IMR-90 (cell line): ENCODE measurements at regions not wholly inside any gene's neighbourhood (a gene's known extent, or its start where the extent isn't known, plus 50 kb on each side); places are given as distances from the start of the nearest gene placed in this dataset.

Experiments used
- ATAC-seq: fragments of 200-7000 bp; cut with Tn5 transposase; 2 replicates; pipeline ENCODE4 v1.9.1; 2020; ENCODE audit warnings: low read depth, mild to moderate bottlenecking, moderate library complexity
- BruUV-seq: library from RNA; stranded (reverse); fragments of 400-500 nt; replicated peaks from 2 replicates; lab custom pipeline; 2021; lab: Mats Ljungman, UMichigan
- CTCF ChIA-PET: fragments of 300-600 bp; formaldehyde crosslinking; extraction: SDS; loops from one replicate; lab custom pipeline; 2021; ENCODE audit warnings: antibody characterized with exemption; lab: Yijun Ruan, JAX
- POLR2A ChIA-PET: fragments of 300-600 bp; sonication (Branson Sonifier 250); formaldehyde crosslinking; loops from one replicate; lab custom pipeline; 2022; ENCODE audit warnings: antibody characterized with exemption; ENCODE audit not compliant: unreplicated experiment; lab: Charles Lee
- DNase-seq: peaks from one replicate; pipeline ENCODE4 v3.0.0; 2013
- H2AFZ ChIP-seq: replicated peaks from 2 replicates; pipeline ENCODE3; 2013; ENCODE audit warnings: low read length, mild to moderate bottlenecking; ENCODE audit not compliant: poor library complexity
- H2AK5ac ChIP-seq: 2 replicates; pipeline ENCODE4 v1.6.1; 2013; ENCODE audit warnings: low read depth, low read length, inconsistent platforms
- H2AK9ac ChIP-seq: replicated peaks from 2 replicates; pipeline ENCODE3; 2013; ENCODE audit warnings: mild to moderate bottlenecking, low read depth, low read length, moderate library complexity; ENCODE audit not compliant: poor library complexity
- H2BK120ac ChIP-seq: 2 replicates; pipeline ENCODE4 v1.6.1; 2013; ENCODE audit warnings: low read depth, low read length, inconsistent platforms
- H2BK15ac ChIP-seq: 3 replicates; pipeline ENCODE4 v1.6.1; 2013; ENCODE audit warnings: low read depth, low read length, inconsistent platforms
- H2BK20ac ChIP-seq: 2 replicates; pipeline ENCODE4 v1.6.1; 2013; ENCODE audit warnings: low read depth, mild to moderate bottlenecking, inconsistent platforms, low read length, moderate library complexity
- H2BK5ac ChIP-seq: 2 replicates; pipeline ENCODE4 v1.6.1; 2013; ENCODE audit warnings: mild to moderate bottlenecking, low read depth, low read length, inconsistent platforms; ENCODE audit not compliant: poor library complexity, severe bottlenecking
- H3K14ac ChIP-seq: replicated peaks from 2 replicates; pipeline ENCODE4 v1.6.1; 2013; ENCODE audit warnings: low read depth, low read length, inconsistent platforms
- H3K18ac ChIP-seq: 2 replicates; pipeline ENCODE4 v1.6.1; 2013; ENCODE audit warnings: low read depth, low read length, control low read depth
- H3K23ac ChIP-seq: 2 replicates; pipeline ENCODE4 v1.6.1; 2013; ENCODE audit warnings: low read depth, low read length, inconsistent platforms
- H3K27ac ChIP-seq: 2 replicates; pipeline ENCODE4 v1.5.1; 2013; ENCODE audit warnings: mild to moderate bottlenecking, control low read depth, low read length; ENCODE audit not compliant: insufficient read depth
- H3K27me3 ChIP-seq: 2 replicates; pipeline ENCODE4 v1.6.1; 2013; ENCODE audit warnings: low read length; ENCODE audit not compliant: control insufficient read depth, insufficient read depth
- H3K36me3 ChIP-seq: 2 replicates; pipeline ENCODE4 v1.6.1; 2013; ENCODE audit warnings: low read length, mixed read lengths; ENCODE audit not compliant: control insufficient read depth, insufficient read depth
- H3K4ac ChIP-seq: 2 replicates; pipeline ENCODE4 v1.6.1; 2013; ENCODE audit warnings: low read depth, low read length, inconsistent platforms
- H3K4me1 ChIP-seq: 2 replicates; pipeline ENCODE4 v1.6.1; 2013; ENCODE audit warnings: low read length, mixed read lengths; ENCODE audit not compliant: control insufficient read depth, insufficient read depth
- H3K4me2 ChIP-seq: 2 replicates; pipeline ENCODE4 v1.6.1; 2013; ENCODE audit warnings: low read depth, mild to moderate bottlenecking, control low read depth, low read length, moderate library complexity
- H3K4me3 ChIP-seq: 2 replicates; pipeline ENCODE4 v1.5.1; 2013; ENCODE audit warnings: low read depth, mild to moderate bottlenecking, control low read depth, low read length, moderate library complexity; ENCODE audit not compliant: insufficient read depth
- H3K56ac ChIP-seq: 2 replicates; pipeline ENCODE4 v1.6.1; 2013; ENCODE audit warnings: low read length, inconsistent platforms; ENCODE audit not compliant: insufficient read depth; ENCODE audit errors: extremely low read depth
- H3K79me1 ChIP-seq, 2 experiments: 2 replicates each; pipeline ENCODE4 v1.6.1; 2013; ENCODE audit warnings: low read length in 2 of 2, inconsistent platforms in 1 of 2, low read depth in 1 of 2
- H3K9ac ChIP-seq: 2 replicates; pipeline ENCODE4 v1.6.1; 2013; ENCODE audit warnings: low read depth, low read length, control low read depth
- H3K9me1 ChIP-seq: 2 replicates; pipeline ENCODE4 v1.6.1; 2013; ENCODE audit warnings: low read length, inconsistent platforms; ENCODE audit not compliant: insufficient read depth
- H3K9me3 ChIP-seq: 2 replicates; pipeline ENCODE4 v1.6.1; 2013; ENCODE audit warnings: low read length; ENCODE audit not compliant: control insufficient read depth, insufficient read depth
- H4K20me1 ChIP-seq: 2 replicates; pipeline ENCODE4 v1.6.1; 2013; ENCODE audit warnings: low read length, inconsistent platforms; ENCODE audit not compliant: insufficient read depth
- H4K5ac ChIP-seq: 2 replicates; pipeline ENCODE4 v1.6.1; 2013; ENCODE audit warnings: mild to moderate bottlenecking, low read depth, low read length, control low read depth
- H4K8ac ChIP-seq, 2 experiments: 2 replicates each; pipeline ENCODE4 v1.6.1; 2013; ENCODE audit warnings: low read depth in 2 of 2, low read length in 2 of 2, control low read depth in 1 of 2, inconsistent platforms in 1 of 2
- H4K91ac ChIP-seq: 2 replicates; pipeline ENCODE4 v1.6.1; 2013; ENCODE audit warnings: low read depth, low read length, inconsistent platforms; ENCODE audit not compliant: insufficient read depth
- BHLHE40 ChIP-seq: fragments of 150-350 bp; IDR thresholded peaks from 2 replicates; pipeline ENCODE4 v1.6.1; 2016; ENCODE audit warnings: mild to moderate bottlenecking, low read depth, low read length
- CEBPB ChIP-seq: IDR thresholded peaks from 2 replicates; pipeline ENCODE4 v1.6.1; 2012; ENCODE audit warnings: low read depth, low read length, improper control_type of control experiment
- CHD1 ChIP-seq: IDR thresholded peaks from 2 replicates; pipeline ENCODE4 v1.6.1; 2012; ENCODE audit warnings: low read depth, low read length, improper control_type of control experiment
- FOS ChIP-seq: fragments of 150-350 bp; IDR thresholded peaks from 2 replicates; pipeline ENCODE4 v1.6.1; 2016; ENCODE audit warnings: low read depth, low read length
- MAFK ChIP-seq: IDR thresholded peaks from 2 replicates; pipeline ENCODE4 v1.6.1; 2012; ENCODE audit warnings: low read depth, low read length, improper control_type of control experiment
- MAZ ChIP-seq: IDR thresholded peaks from 2 replicates; pipeline ENCODE4 v1.6.1; 2012; ENCODE audit warnings: low read depth, mild to moderate bottlenecking, low read length, improper control_type of control experiment, moderate library complexity, borderline replicate concordance
- MXI1 ChIP-seq: IDR thresholded peaks from 2 replicates; pipeline ENCODE4 v1.6.1; 2012; ENCODE audit warnings: low read depth, mild to moderate bottlenecking, low read length, moderate library complexity, borderline replicate concordance
- NFE2L2 ChIP-seq: fragments of 150-350 bp; IDR thresholded peaks from 2 replicates; pipeline ENCODE4 v1.6.1; 2016; ENCODE audit warnings: low read depth, mild to moderate bottlenecking, low read length
- POLR2A ChIP-seq: IDR thresholded peaks from 2 replicates; pipeline ENCODE4 v1.6.1; 2012; ENCODE audit warnings: mild to moderate bottlenecking, low read depth, low read length
- RAD21 ChIP-seq: IDR thresholded peaks from 2 replicates; pipeline ENCODE4 v1.6.1; 2012; ENCODE audit warnings: low read length, improper control_type of control experiment
- RCOR1 ChIP-seq: IDR thresholded peaks from 2 replicates; pipeline ENCODE4 v1.6.1; 2012; ENCODE audit warnings: mild to moderate bottlenecking, low read length, improper control_type of control experiment; ENCODE audit not compliant: insufficient replicate concordance
- RFX5 ChIP-seq: IDR thresholded peaks from 2 replicates; pipeline ENCODE4 v1.8.0; 2012; ENCODE audit warnings: low read depth, mild to moderate bottlenecking, low read length, moderate library complexity
- SMC3 ChIP-seq: fragments of 150-350 bp; IDR thresholded peaks from 2 replicates; pipeline ENCODE4 v1.6.1; 2016; ENCODE audit warnings: low read depth, mild to moderate bottlenecking, antibody characterized with exemption, low read length, moderate library complexity
- WGBS, 2 experiments: methylation state at CpG; one replicate each; pipeline versions ENCODE4 v1.1.5 to v1.1.7; 2013; ENCODE audit warnings: missing lambda C conversion rate in 2 of 2; ENCODE audit not compliant: insufficient read length in 1 of 2; ENCODE audit errors: extremely low coverage in 2 of 2; 5-methylcytosine and 5-hydroxymethylcytosine counted together
- dilution Hi-C: fragments of 300-500 bp; cut with HindIII; formaldehyde crosslinking; loops from one replicate; pipeline ENCODE4 v1.14.3; 2018; ENCODE audit warnings: low sequenced_read_pairs; ENCODE audit not compliant: unreplicated experiment
- in situ Hi-C: fragments of 300-500 bp; cut with MboI; formaldehyde crosslinking; loops from 3 replicates; pipeline ENCODE4 v1.14.3; 2019; ENCODE audit warnings: low sequenced_read_pairs, inconsistent platforms, mixed read lengths
- intact Hi-C: fragments of 100-400 bp; cut with micrococcal nuclease; formaldehyde crosslinking; loops from 2 replicates; pipeline ENCODE4 v1.10.0; 2022
- TF ChIP-seq, protein P1 (sequence below): conservative IDR thresholded peaks from 2 replicates; pipeline ENCODE4 v1.5.1; 2012; ENCODE audit warnings: mild to moderate bottlenecking, low read depth, low read length, improper control_type of control experiment
- TF ChIP-seq, protein P2 (sequence below): fragments of 150-350 bp; IDR thresholded peaks from 2 replicates; pipeline ENCODE4 v1.6.1; 2017; ENCODE audit warnings: mild to moderate bottlenecking, antibody characterized with exemption, low read length, low read depth
- TF ChIP-seq, protein P3 (sequence below): fragments of 150-350 bp; IDR thresholded peaks from 2 replicates; pipeline ENCODE4 v1.6.1; 2016; ENCODE audit warnings: low read depth, mild to moderate bottlenecking, low read length, moderate library complexity, borderline replicate concordance

DNA sequence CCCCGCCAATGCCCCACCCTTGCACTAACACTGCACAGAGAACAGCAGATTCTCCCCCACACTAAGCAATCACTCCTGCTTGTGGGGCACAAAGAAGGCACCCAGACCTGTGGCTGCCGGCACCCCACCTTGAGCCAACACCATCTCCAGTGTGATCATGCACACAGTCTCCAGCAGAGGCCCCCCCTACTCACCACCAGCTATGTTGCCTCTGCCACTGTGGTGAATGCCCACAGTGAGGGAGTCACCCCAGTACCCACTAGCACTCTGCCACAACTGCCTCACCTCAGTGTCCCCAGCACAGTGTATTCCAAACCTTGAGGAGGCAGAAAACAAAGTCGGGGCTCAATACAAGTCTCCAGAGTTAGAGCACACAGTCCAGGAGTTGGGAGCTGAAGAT, 261.7 kb upstream of the SSTR1 start:
- POLR2A ChIA-PET = no interaction called here
- Histone ChIP-seq H2BK20ac (no peak overlapping the region), H2AK5ac (no peak overlapping the region), H3K36me3 (no peaks in the 10 kb centered on the region), H3K79me1 (no peaks in the 10 kb centered on the region), H3K23ac (no peak overlapping the region), H4K5ac (no peak overlapping the region), H3K27me3 (no peaks in the 10 kb centered on the region), H3K4me1 (no peaks in the 10 kb centered on the region), H3K9ac (no peak overlapping the region), H3K9me1 (no peaks in the 10 kb centered on the region), H4K8ac (no peak overlapping the region), H2BK15ac (no peak overlapping the region), H3K4me2 (no peak overlapping the region), H2BK5ac (no peak overlapping the region), H2BK120ac (no peak overlapping the region), H3K27ac (no peak overlapping the region), H3K9me3 (peaks cover 7% of the 10 kb centered on the region), H3K4ac (no peak overlapping the region), H3K18ac (no peak overlapping the region), H2AK9ac (no peak overlapping the region), H3K4me3 (no peak overlapping the region), H4K91ac (no peak overlapping the region), H3K56ac (no peak overlapping the region), H3K14ac (no peak overlapping the region), H2AFZ (no peak overlapping the region), H4K20me1 (no peaks in the 10 kb centered on the region)
- CTCF ChIA-PET = no interaction called here
- ATAC-seq = no peak
- no peak for TF ChIP-seq RFX5
- TF ChIP-seq MAFK = no peak
- no peak for TF ChIP-seq MAZ
- no peak for TF ChIP-seq SMC3
- no peak for TF ChIP-seq CHD1
- no peak for TF ChIP-seq FOS
- no peak for TF ChIP-seq RAD21
- TF ChIP-seq, protein P1, sequence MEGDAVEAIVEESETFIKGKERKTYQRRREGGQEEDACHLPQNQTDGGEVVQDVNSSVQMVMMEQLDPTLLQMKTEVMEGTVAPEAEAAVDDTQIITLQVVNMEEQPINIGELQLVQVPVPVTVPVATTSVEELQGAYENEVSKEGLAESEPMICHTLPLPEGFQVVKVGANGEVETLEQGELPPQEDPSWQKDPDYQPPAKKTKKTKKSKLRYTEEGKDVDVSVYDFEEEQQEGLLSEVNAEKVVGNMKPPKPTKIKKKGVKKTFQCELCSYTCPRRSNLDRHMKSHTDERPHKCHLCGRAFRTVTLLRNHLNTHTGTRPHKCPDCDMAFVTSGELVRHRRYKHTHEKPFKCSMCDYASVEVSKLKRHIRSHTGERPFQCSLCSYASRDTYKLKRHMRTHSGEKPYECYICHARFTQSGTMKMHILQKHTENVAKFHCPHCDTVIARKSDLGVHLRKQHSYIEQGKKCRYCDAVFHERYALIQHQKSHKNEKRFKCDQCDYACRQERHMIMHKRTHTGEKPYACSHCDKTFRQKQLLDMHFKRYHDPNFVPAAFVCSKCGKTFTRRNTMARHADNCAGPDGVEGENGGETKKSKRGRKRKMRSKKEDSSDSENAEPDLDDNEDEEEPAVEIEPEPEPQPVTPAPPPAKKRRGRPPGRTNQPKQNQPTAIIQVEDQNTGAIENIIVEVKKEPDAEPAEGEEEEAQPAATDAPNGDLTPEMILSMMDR = no peak
- TF ChIP-seq MXI1 = no peak
- no peak for TF ChIP-seq POLR2A
- TF ChIP-seq RCOR1 = no peak
- TF ChIP-seq, protein P2, sequence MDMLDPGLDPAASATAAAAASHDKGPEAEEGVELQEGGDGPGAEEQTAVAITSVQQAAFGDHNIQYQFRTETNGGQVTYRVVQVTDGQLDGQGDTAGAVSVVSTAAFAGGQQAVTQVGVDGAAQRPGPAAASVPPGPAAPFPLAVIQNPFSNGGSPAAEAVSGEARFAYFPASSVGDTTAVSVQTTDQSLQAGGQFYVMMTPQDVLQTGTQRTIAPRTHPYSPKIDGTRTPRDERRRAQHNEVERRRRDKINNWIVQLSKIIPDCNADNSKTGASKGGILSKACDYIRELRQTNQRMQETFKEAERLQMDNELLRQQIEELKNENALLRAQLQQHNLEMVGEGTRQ = no peak
- no peak for TF ChIP-seq NFE2L2
- TF ChIP-seq CEBPB = no peak
- TF ChIP-seq BHLHE40 = no peak
- TF ChIP-seq, protein P3, sequence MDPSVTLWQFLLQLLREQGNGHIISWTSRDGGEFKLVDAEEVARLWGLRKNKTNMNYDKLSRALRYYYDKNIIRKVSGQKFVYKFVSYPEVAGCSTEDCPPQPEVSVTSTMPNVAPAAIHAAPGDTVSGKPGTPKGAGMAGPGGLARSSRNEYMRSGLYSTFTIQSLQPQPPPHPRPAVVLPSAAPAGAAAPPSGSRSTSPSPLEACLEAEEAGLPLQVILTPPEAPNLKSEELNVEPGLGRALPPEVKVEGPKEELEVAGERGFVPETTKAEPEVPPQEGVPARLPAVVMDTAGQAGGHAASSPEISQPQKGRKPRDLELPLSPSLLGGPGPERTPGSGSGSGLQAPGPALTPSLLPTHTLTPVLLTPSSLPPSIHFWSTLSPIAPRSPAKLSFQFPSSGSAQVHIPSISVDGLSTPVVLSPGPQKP = no peak
- dilution Hi-C loops = no loop called here
- intact Hi-C loops = no loop called here
- in situ Hi-C loops = no loop called here
- whole genome bisulfite sequencing, 2 experiments = 40% methylated on average over 1 of the region's 3 CpGs; no CpG with 5 or more reads in 1 of the 2 experiments
- no TSS peak for BruUV-seq
- no peak for DNase-seq
